ENCODE measurements at regions not wholly inside any gene's neighbourhood (a gene's known extent, or its start where the extent isn't known, plus 50 kb on each side); places are given as distances from the start of the nearest gene placed in this dataset.

GRCh38 chr9:89260525-89260924 is 50.5 kb upstream of the CKS2 start (continued):
- TF ChIP-seq CHD7 (IDR thresholded peaks at IDR 0.05; ENCODE audit: insufficient replicate concordance, low read length) (no peak), CTBP2 (IDR thresholded peaks at IDR 0.05; ENCODE audit: borderline replicate concordance, insufficient read depth, insufficient read length, low read length) (no peak), E2F6 (IDR thresholded peaks at IDR 0.05) (no peak), RXRA (IDR thresholded peaks at IDR 0.05; ENCODE audit: insufficient read depth, low read depth, low read length) (no peak), POLR2AphosphoS5 (IDR thresholded peaks at IDR 0.05; ENCODE audit: low read depth, low read length) (no peak), USF2 (IDR thresholded peaks at IDR 0.05; ENCODE audit: low read length) (no peak), SRF (IDR thresholded peaks at IDR 0.05; ENCODE audit: low read depth, low read length) (no peak), TCF12 (IDR thresholded peaks at IDR 0.05; ENCODE audit: low read depth, low read length) (no peak), JUN (IDR thresholded peaks at IDR 0.05; ENCODE audit: low read depth, low read length) (no peak), EGR1 (IDR thresholded peaks at IDR 0.05; ENCODE audit: borderline replicate concordance, low read depth, low read length) (no peak)

Data from H1 (cell line).